NB4 (cell line): ENCODE measurements at regions not wholly inside any gene's neighbourhood (a gene's known extent, or its start where the extent isn't known, plus 50 kb on each side); places are given as distances from the start of the nearest gene placed in this dataset.

Experiments
- DNase-seq: peaks from one replicate; pipeline ENCODE4 v3.0.0; 2010; ENCODE audit warnings: low read depth
- H3K4me3 ChIP-seq: one replicate; pipeline ENCODE4 v1.5.1; 2011; ENCODE audit warnings: mild to moderate bottlenecking, low read depth, low read length, moderate library complexity
- MYC ChIP-seq: IDR thresholded peaks from 2 replicates; pipeline ENCODE4 v1.6.1; 2011; ENCODE audit warnings: low read depth, low read length
- POLR2A ChIP-seq: IDR thresholded peaks from 2 replicates; pipeline ENCODE4 v1.6.1; 2011; ENCODE audit warnings: mild to moderate bottlenecking; ENCODE audit not compliant: insufficient read length; ENCODE audit errors: extremely low read depth
- TF ChIP-seq, protein P1 (sequence below): IDR thresholded peaks from one replicate; pipeline ENCODE4 v1.5.1; 2012; ENCODE audit warnings: low read depth, low read length
- TF ChIP-seq, protein P2 (sequence below): IDR thresholded peaks from 2 replicates; pipeline ENCODE4 v1.6.1; 2011; ENCODE audit warnings: low read depth, low read length

DNA sequence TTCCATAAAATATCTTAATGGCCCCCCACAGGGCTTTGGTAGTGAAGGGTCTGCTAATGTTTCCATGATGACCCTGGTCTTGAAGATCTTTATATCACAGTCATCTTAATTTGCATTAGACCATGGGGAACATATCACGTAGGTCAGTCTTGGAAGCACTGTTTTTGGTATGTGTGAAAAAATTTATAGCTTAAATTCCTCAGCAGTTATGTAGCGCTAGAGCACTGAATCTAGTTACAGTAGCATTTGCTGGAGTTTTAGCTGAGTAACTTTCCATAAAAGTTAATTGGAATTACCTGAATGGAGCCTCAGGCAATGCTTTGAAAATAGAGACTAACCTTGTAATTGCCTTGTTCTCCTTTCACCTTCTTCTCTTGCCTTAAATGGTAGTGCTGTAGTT is 648.8 kb downstream of the IQCM start:
- no peak overlapping the region for H3K4me3 ChIP-seq
- DNase-seq: no peak
- TF ChIP-seq, protein P1, sequence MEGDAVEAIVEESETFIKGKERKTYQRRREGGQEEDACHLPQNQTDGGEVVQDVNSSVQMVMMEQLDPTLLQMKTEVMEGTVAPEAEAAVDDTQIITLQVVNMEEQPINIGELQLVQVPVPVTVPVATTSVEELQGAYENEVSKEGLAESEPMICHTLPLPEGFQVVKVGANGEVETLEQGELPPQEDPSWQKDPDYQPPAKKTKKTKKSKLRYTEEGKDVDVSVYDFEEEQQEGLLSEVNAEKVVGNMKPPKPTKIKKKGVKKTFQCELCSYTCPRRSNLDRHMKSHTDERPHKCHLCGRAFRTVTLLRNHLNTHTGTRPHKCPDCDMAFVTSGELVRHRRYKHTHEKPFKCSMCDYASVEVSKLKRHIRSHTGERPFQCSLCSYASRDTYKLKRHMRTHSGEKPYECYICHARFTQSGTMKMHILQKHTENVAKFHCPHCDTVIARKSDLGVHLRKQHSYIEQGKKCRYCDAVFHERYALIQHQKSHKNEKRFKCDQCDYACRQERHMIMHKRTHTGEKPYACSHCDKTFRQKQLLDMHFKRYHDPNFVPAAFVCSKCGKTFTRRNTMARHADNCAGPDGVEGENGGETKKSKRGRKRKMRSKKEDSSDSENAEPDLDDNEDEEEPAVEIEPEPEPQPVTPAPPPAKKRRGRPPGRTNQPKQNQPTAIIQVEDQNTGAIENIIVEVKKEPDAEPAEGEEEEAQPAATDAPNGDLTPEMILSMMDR: no peak
- no peak for TF ChIP-seq MYC
- TF ChIP-seq POLR2A: no peak
- TF ChIP-seq, protein P2, sequence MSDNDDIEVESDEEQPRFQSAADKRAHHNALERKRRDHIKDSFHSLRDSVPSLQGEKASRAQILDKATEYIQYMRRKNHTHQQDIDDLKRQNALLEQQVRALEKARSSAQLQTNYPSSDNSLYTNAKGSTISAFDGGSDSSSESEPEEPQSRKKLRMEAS: no peak

DNA sequence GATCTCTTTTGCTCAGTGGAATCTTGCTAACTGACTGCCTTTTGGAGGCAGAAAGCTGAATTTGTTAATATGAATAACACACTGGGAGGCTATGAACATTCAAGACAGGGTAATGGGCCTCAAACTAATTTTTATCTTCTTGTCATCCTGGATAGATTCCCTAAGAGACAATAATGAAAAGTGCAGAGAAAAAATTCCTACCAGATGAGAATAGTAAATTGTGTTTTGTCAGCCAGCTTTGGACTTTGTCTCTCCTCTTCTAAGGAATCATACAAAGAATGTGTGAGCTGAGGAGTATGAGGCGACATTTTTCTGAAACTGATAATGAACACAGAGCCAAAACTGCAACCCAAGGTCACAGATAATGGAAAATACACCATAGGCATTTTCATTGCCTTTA is 649.3 kb downstream of the IQCM start:
- H3K4me3 ChIP-seq: no peak overlapping the region
- TF ChIP-seq MYC: no peak
- TF ChIP-seq, protein P1: no peak
- no peak for DNase-seq

DNA sequence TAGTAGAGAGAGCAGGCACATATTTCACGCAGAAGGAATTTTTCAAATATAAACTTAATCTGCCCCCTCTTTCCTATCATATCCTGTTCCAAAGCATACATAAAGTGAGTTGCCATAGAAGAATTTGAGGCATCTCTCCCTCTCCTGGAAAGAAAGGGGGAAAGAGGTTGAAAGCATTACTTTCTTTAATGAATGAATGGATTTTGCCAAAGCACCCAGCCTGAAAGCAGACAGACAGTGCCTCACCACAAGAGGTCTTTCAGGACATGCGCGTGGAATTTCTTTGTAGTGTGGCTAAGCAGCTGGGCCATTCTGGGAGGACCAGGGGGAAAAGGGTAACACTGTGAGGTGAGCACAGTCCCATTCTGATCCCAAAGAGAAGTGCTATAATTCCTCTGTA is 651.4 kb downstream of the IQCM start:
- no peak overlapping the region for H3K4me3 ChIP-seq
- no peak for DNase-seq
- no peak for TF ChIP-seq MYC
- no peak for TF ChIP-seq POLR2A
- TF ChIP-seq, protein P1: no peak
- TF ChIP-seq, protein P2: no peak

DNA sequence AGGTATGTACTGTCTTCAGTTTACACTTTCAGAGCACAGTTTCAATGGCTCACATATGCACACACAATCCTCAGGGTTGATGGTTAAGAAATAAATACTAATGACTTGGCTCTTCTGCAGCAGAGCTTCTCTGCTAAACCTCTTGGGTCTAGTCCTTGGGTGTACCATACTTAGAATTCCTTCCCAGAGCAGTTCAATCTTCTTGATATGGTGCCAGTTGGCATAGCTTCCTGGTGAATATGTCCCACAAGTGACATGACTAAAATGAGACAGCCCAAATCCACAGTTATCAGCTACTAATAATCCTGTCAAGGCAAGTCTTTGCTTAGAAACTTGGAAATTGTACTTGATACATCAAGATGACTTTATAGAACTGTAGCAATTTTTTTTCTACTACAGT is 654.4 kb downstream of the IQCM start:
- H3K4me3 ChIP-seq: no peak overlapping the region
- TF ChIP-seq, protein P2: no peak
- TF ChIP-seq MYC: no peak
- TF ChIP-seq, protein P1: no peak
- no peak for TF ChIP-seq POLR2A
- no peak for DNase-seq

DNA sequence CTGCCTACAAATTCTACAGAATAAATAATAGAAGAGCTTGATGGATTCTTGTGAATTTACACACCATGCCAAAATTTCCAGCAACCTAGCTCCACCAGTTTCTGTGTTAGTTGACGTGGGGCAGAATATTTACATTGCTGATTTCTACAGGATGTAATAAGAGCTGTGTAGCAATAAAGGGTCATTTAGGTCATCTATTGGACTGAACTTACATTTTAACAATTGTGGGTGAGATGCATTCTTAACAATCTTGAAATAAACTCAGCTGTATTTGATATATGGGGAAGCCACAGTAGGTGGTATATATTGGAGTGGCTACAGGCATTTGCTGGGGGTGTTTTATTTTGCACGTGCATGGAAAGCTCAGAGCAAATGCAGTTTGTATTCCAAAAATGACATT is 655.3 kb downstream of the IQCM start:
- DNase-seq: no peak
- no peak overlapping the region for H3K4me3 ChIP-seq
- TF ChIP-seq POLR2A (no peak), MYC (no peak)
- TF ChIP-seq, protein P2: no peak
- TF ChIP-seq, protein P1: no peak

DNA sequence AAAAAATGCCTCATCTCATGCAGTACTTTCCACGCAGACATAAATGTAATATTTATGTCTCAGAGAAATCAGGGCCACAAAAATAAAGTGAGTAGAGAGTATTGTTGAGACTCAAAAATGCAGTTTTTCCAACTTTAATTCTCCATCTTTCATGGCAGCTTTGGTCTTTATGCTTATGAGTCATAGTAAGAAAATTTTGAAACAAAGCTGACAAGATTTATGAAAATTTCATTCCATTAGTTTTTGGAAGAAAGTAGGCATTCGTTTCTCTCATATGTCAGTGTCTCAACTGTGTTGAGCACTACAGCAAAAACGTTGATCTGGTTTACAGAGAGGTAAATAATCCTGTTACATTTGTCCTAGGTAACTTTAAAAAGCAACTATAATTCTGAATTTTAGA is 656.8 kb downstream of the IQCM start:
- H3K4me3 ChIP-seq: no peak overlapping the region
- TF ChIP-seq MYC: no peak
- TF ChIP-seq, protein P2: no peak
- TF ChIP-seq POLR2A: no peak
- TF ChIP-seq, protein P1: no peak
- no peak for DNase-seq
